Gastrocnemius medialis (tissue), 4 donors: ENCODE measurements at regions not wholly inside any gene's neighbourhood (a gene's known extent, or its start where the extent isn't known, plus 50 kb on each side); places are given as distances from the start of the nearest gene placed in this dataset.

ENCODE experiments used
- CTCF ChIP-seq, 5 experiments: fragments of 450-650 bp in 3 of 5; fragments of 200-600 bp in 2 of 5; sonication (generic) in 2 of 5; IDR thresholded peaks in 4 of 5; conservative IDR thresholded peaks in 1 of 5; 1 replicate in 4 of 5; 2 replicates in 1 of 5; pipeline ENCODE4 v1.5.1; 2016 to 2019; ENCODE audit warnings: antibody characterized with exemption in 5 of 5, mild to moderate bottlenecking in 3 of 5, moderate library complexity in 3 of 5
- POLR2A ChIP-seq, 2 donors: fragments of 450-650 bp; IDR thresholded peaks; one replicate each; pipeline ENCODE4 v1.6.1; 2017; ENCODE audit warnings: antibody characterized with exemption in 2 of 2, mild to moderate bottlenecking in 2 of 2, moderate library complexity in 2 of 2

GRCh38 chr2:94725543-94725942 is 145.7 kb upstream of the TEKT4 start:
- no peak for TF ChIP-seq CTCF (IDR thresholded peaks at IDR 0.05 in 4 of 5, conservative IDR thresholded peaks at IDR 0.05 in 1 of 5)
- TF ChIP-seq POLR2A (IDR thresholded peaks at IDR 0.05), result no peak
